ENCODE measurements at regions not wholly inside any gene's neighbourhood (a gene's known extent, or its start where the extent isn't known, plus 50 kb on each side); places are given as distances from the start of the nearest gene placed in this dataset.
"Not testable (repeated sequence)": the region's sequence is repeated elsewhere in the genome, so short reads cannot be mapped to it uniquely, and the experiment has no call there.

GRCh38 chr11:103737037-103737622, 299.3 kb upstream of the DDI1 start:
- DNase-seq, result no peak

- DNase-seq, result no peak
Observed at GRCh38 chr11:103737747-103738146, 298.7 kb upstream of the DDI1 start.

GRCh38 chr11:103739074-103739796, 297.2 kb upstream of the DDI1 start:
- peak; percentile 24 for DNase-seq

GRCh38 chr11:103744496-103745153, 291.8 kb upstream of the DDI1 start:
- no peak for DNase-seq

DNA sequence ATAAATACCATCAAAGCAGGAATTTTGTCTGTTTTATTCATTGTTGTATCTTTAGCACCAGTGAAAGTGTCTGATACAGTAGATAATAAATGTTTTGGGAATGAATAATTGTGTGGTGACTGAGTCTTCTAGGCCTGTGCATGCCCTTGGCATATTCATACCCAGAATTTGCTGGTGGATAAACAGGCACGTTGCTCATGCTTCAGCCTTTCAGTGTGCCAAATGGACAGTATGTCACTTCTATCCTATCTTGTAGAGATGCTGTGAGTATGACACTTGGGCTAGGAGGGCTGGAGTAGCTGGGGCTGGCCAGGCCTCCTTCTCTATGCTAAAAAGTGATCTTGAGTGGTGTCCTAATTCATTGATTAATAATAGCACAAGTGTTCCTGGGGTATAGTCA, 287.3 kb upstream of the DDI1 start:
- DNase-seq, result no peak

DNA sequence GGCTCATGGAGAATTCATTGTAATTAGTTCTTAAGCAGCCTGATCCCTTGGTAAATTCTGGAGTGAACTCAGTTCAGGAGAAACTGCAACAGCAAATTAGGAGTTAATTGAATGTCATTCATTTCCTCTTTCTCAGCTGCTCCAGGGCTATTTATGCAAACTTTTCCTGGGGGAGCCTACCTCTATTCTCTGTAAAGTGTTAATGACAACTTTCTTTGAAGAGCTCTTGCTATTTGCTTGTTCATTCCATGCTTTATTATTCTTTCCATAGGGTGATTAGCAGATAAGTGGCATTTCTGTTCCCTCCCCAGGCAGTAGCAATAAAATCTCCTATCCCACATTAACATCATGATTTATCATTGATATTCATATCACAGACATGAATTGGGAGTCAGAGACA, 267.6 kb upstream of the DDI1 start:
- DNase-seq, result no peak

DNA sequence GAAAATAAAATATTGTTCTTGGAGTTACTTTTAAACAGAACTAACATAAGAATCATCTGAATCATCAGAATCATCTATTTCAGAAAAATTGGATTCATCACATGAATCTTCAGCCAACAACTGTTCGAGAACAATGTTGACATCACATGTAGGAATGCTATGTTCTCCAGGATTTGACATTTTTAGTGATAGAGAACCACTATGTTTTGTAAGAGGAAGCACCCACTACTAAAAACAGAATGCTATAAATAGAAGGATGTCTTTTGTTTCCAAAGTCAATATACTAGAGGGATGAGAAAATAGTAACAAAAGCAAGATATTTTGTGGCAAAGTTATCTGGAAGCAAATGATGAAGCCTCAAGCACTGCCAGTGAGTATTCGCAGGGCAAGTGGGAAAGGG, 263.4 kb upstream of the DDI1 start:
- DNase-seq, result no peak

GRCh38 chr11:103773537-103773936, 262.9 kb upstream of the DDI1 start:
- DNase-seq, result no peak

- no peak for DNase-seq
Observed at GRCh38 chr11:103779054-103779453, 257.4 kb upstream of the DDI1 start.

- DNase-seq, result no peak
Observed at GRCh38 chr11:103789952-103790351, 246.5 kb upstream of the DDI1 start.

- no peak for DNase-seq
Observed at GRCh38 chr11:103792981-103793468, 243.4 kb upstream of the DDI1 start.

GRCh38 chr11:103794262-103794661, 242.2 kb upstream of the DDI1 start:
- DNase-seq, result no peak

DNA sequence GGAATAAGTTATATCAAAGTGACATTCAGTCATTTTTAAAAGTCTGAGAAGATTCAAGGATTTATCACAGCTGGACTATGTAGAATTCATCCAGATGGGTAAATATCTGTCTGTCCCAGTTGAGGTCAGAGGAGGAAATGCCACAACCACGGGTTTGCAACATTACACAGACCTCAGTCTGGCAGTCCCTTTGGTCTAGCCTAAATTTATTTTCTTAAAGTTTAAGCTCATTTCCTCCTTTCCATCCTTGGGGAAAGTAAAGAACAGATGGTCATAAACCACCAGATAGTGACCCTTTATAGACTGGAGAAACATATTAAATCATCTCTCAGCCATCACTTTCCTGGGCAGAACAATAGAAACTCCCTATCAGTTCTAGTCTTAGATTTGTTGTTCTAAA, 238.4 kb upstream of the DDI1 start:
- DNase-seq, result no peak

DNA sequence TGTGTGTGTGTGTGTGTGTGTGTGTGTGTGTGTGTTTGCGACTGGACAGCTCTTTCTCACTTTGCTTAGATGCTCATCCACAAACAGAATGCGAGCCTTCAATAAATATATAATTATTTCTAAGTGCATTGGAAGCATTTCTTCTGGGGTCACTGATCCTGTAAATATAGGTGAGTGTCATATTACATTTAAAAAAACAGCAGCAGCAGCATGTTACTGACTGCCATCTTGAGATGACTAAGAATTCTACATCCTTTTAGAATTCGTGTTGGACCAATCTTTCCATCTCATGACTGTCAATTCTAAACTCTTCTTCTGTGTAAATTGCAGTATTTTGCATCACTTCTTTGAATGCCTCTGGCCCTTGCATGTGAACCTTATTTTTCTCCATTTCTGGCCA, 238.0 kb upstream of the DDI1 start:
- DNase-seq, result no peak

GRCh38 chr11:103800406-103801114, 235.9 kb upstream of the DDI1 start:
- no peak for DNase-seq

- DNase-seq, result no peak
Observed at GRCh38 chr11:103803062-103803461, 233.4 kb upstream of the DDI1 start.

- DNase-seq, result no peak
Observed at GRCh38 chr11:103805688-103806009, 230.8 kb upstream of the DDI1 start.

GRCh38 chr11:103806130-103806895, 230.1 kb upstream of the DDI1 start:
- DNase-seq, result no peak

DNA sequence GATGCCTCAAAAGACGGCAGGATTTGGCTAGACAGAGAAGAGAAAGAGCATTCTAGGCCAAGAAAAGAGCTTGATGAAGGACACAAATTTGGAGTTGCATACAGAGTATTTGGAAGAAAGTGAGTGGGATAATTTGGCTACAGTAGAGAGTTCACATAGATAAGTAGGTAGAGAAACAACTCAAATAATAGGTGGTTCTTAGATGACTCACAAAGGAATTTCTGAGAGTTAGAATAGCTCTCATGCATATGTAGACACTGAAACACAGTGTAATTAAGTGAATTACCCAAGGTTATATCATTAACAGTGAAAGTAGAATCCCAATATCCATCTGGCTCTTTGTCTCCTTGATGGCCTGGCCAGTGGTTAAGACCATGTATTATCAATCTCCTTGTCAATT, 228.6 kb upstream of the DDI1 start:
- DNase-seq, result no peak

DNA sequence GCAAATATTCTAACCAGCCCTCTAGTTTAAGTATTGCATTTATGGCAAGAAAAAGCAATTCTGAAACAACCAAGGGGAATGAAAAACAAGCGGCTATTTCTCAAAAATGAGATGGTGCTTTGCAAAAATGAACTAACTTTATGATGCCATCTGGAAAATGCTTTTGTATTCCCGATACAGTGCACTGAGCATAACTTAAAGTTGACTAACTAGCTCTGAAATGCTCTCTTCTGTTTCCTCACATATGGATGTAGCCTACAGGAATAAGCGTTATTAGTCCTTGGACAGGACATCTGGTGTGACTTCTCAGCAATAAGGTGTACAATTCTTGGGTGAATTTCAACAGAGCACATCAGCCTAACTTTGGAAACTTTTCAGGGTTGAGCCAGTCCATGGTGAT, 228.2 kb upstream of the DDI1 start:
- no peak for DNase-seq

DNA sequence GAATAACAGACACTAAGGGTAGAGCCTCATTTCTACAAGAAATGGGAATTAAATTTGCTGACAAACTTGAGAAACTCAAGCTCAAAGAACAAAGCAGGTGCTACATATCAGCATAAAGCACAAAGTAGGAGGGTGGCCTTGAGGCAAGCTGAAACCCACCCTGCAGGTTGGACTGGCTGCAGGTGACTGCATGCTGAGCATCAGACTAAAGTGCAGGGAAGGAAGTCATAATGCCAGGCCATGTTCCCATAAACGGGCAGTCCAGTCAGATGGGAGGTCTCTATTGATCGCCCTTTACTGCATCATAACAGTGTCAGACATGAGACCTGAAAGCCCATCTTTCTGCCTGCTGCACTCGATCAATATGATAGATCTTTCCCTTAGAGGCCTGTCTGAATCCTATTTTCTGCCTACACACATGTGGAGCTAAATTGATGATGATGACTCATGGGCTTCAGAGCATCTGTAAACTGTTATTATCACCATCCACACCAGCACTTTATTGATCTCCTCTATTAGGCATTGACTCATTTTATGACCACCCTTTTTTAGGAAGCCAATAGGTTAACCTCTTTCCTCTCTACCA, 224.5 kb upstream of the DDI1 start:
- DNase-seq, result no peak

DNA sequence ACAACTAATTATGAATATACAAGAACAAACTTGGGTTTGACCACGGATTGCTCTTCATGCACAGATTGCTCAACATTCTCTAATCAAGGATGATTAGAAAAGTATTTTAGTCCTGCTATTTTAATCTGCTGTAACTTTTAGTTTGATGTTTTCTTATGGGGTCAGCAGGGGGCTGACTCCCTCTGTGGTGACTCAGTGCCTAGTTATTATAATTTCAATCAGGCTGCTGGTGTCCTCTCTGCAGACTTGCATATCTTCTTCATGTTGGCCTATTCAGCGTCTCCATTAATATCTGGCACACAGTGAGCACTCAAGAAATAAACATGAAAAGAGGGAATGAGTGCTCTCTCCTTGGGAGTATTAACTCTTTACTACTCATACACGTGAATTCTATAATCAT, 223.8 kb upstream of the DDI1 start:
- no peak for DNase-seq

DNA sequence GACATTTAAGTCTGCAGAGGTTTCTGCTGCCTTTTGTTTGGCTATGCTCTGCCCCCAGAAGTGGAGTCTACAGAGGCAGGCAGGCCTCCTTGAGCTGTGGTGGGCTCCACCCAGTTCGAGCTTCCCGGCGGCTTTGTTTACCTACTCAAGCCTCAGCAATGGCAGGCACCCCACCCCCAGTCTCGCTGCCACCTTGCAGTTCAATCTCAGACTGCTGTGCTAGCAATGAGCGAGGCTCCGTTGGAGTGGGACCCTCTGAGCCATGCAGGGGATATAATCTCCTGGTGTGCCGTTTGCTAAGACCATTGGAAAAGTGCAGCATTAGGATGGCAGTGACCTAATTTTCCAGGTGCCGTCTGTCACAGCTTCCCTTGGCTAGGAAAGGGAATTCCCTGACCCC, 216.1 kb upstream of the DDI1 start:
- DNase-seq, result not testable (repeated sequence)

Measured in CD4-positive, alpha-beta T cell treated with Interleukin-10 for 1 hour (primary cell).